KMS-11 (cell line): ENCODE measurements at regions not wholly inside any gene's neighbourhood (a gene's known extent, or its start where the extent isn't known, plus 50 kb on each side); places are given as distances from the start of the nearest gene placed in this dataset.

Source experiments
- H2AFZ ChIP-seq: fragments of 200-600 bp; sonication (generic); 2 replicates; pipeline ENCODE4 v1.6.1; 2016; ENCODE audit warnings: antibody characterized with exemption, mixed run types, low read depth
- H3K27ac ChIP-seq: fragments of 200-600 bp; sonication (generic); 2 replicates; pipeline ENCODE4 v1.6.1; 2016; ENCODE audit warnings: mild to moderate bottlenecking, mixed run types
- H3K27me3 ChIP-seq: fragments of 200-600 bp; sonication (generic); 2 replicates; pipeline ENCODE4 v1.6.1; 2017; ENCODE audit warnings: mild to moderate bottlenecking, low read depth, mixed run types, moderate library complexity; ENCODE audit not compliant: insufficient read depth
- H3K36me3 ChIP-seq: fragments of 200-600 bp; sonication (generic); 2 replicates; pipeline ENCODE4 v1.6.1; 2017; ENCODE audit warnings: mild to moderate bottlenecking, mixed run types; ENCODE audit not compliant: insufficient read depth
- H3K4me1 ChIP-seq: fragments of 200-600 bp; sonication (generic); 2 replicates; pipeline ENCODE4 v1.6.1; 2016; ENCODE audit warnings: mild to moderate bottlenecking, low read depth, mixed run types; ENCODE audit not compliant: poor library complexity, severe bottlenecking
- H3K4me2 ChIP-seq: fragments of 200-600 bp; sonication (generic); 2 replicates; pipeline ENCODE4 v1.7.0; 2016; ENCODE audit warnings: mild to moderate bottlenecking, mixed run types
- H3K4me3 ChIP-seq: fragments of 200-600 bp; sonication (generic); IDR thresholded peaks from 2 replicates; pipeline ENCODE4 v1.6.1; 2017; ENCODE audit warnings: low read depth, low read length, mixed read lengths; ENCODE audit not compliant: insufficient read depth
- H3K79me2 ChIP-seq: fragments of 200-600 bp; sonication (generic); 2 replicates; pipeline ENCODE4 v1.6.1; 2016; ENCODE audit warnings: low read depth, mixed run types; ENCODE audit not compliant: insufficient read depth
- H3K9ac ChIP-seq: fragments of 200-600 bp; sonication (generic); 2 replicates; pipeline ENCODE4 v1.6.1; 2016; ENCODE audit warnings: mild to moderate bottlenecking, mixed run types
- H4K20me1 ChIP-seq: fragments of 200-600 bp; sonication (generic); 2 replicates; pipeline ENCODE4 v1.6.1; 2016; ENCODE audit warnings: mild to moderate bottlenecking, mixed run types; ENCODE audit not compliant: insufficient read depth
- TF ChIP-seq, protein P1 (sequence below): fragments of 200-600 bp; sonication (generic); conservative IDR thresholded peaks from 2 replicates; pipeline ENCODE4 v1.6.1; 2017; ENCODE audit warnings: low read depth, mild to moderate bottlenecking, antibody characterized with exemption, low read length, moderate library complexity, mixed read lengths

DNA sequence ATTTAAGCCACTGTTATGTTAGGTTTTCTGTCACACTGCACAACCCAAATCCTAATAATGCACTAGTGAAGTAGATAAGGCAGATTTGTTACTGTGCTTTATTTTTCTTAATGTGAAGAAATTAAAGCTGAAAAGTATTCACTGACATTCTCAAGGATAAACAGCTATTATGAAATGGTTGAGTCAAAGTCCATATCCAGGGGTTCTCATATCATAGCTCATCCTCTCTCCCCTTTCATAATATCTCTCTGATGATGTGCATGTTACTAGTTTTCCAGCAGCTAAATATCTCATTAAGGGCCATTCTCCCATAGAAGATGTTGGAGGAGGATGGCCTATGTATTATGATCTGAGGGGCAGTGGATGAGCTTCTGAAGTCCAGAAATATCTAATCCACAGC is 53.6 kb upstream of the CCDC190 start:
- Histone ChIP-seq H3K4me3 (no peak overlapping the region), H3K27me3 (no peaks in the 10 kb centered on the region), H3K27ac (no peak overlapping the region), H4K20me1 (no peaks in the 10 kb centered on the region), H3K36me3 (no peaks in the 10 kb centered on the region), H3K79me2 (no peaks in the 10 kb centered on the region), H3K9ac (no peak overlapping the region), H3K4me1 (no peaks in the 10 kb centered on the region), H2AFZ (no peak overlapping the region), H3K4me2 (no peak overlapping the region)
- TF ChIP-seq, protein P1, sequence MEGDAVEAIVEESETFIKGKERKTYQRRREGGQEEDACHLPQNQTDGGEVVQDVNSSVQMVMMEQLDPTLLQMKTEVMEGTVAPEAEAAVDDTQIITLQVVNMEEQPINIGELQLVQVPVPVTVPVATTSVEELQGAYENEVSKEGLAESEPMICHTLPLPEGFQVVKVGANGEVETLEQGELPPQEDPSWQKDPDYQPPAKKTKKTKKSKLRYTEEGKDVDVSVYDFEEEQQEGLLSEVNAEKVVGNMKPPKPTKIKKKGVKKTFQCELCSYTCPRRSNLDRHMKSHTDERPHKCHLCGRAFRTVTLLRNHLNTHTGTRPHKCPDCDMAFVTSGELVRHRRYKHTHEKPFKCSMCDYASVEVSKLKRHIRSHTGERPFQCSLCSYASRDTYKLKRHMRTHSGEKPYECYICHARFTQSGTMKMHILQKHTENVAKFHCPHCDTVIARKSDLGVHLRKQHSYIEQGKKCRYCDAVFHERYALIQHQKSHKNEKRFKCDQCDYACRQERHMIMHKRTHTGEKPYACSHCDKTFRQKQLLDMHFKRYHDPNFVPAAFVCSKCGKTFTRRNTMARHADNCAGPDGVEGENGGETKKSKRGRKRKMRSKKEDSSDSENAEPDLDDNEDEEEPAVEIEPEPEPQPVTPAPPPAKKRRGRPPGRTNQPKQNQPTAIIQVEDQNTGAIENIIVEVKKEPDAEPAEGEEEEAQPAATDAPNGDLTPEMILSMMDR = no peak

DNA sequence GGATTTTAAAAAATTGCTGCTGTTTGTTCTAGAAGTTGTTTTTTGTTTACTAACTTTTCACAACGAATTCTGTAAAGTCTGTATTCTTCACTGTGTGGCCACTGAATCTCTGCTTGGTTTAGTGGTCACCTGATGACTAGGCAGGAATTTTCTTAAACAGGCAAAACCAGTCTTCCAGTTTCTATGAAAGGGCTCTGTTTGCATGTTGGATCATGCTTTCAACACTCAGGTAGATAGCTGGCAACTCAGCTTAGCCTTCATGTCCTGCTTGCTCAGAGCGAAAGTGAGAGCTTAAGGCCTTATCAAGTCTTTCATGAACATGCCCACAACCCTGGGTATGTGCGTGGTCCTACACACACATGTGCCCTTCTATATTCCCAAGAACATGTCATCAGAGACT is 52.4 kb upstream of the CCDC190 start:
- Histone ChIP-seq H3K27ac (no peak overlapping the region), H3K36me3 (no peaks in the 10 kb centered on the region)

DNA sequence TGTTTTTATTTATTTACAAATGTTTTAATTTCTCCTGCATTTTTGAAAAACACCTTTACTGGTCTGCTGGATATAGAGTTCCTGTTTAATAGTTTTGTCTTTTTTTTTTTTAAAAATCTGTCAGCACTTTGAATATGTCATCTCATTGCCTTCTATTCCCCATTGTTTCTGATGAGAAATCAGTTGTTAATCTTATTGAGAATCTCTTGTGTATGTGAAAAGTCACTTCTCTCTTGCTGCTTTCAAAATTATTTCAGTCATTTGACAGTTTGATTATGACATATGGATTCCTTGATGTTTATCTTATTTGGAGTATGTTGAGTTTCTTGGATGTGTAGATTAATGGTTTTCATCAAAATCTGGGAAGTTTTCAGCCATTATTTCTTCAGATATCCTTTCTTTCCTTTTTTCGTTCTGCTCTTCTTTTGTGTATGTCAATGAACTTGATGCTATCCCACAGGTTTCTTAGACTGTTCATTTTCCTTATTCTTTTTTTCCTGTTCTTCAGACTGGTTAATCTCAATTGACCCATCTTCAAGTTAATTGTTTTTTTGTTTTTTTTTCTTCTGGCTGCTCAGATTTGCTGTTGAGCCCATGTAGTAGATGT is 51.2 kb upstream of the CCDC190 start:
- Histone ChIP-seq H3K79me2 (no peaks in the 10 kb centered on the region), H3K27ac (no peak overlapping the region), H4K20me1 (no peaks in the 10 kb centered on the region), H3K27me3 (no peaks in the 10 kb centered on the region), H3K9ac (no peak overlapping the region), H3K4me2 (no peak overlapping the region), H3K4me1 (no peaks in the 10 kb centered on the region), H3K36me3 (no peaks in the 10 kb centered on the region), H2AFZ (no peak overlapping the region), H3K4me3 (no peak overlapping the region)
- TF ChIP-seq, protein P1 = no peak

More for the DNA sequence above, 52.4 kb upstream of the CCDC190 start:
- Histone ChIP-seq H3K4me2 (no peak overlapping the region), H3K4me1 (no peaks in the 10 kb centered on the region), H3K79me2 (no peaks in the 10 kb centered on the region), H4K20me1 (no peaks in the 10 kb centered on the region), H2AFZ (no peak overlapping the region), H3K4me3 (no peak overlapping the region), H3K9ac (no peak overlapping the region), H3K27me3 (no peaks in the 10 kb centered on the region)
- TF ChIP-seq, protein P1 = no peak
